Activated naive CD4-positive, alpha-beta T cell treated with Interleukin-2 at 50 U/mL for 16 hours (primary cell): ENCODE measurements at regions not wholly inside any gene's neighbourhood (a gene's known extent, or its start where the extent isn't known, plus 50 kb on each side); places are given as distances from the start of the nearest gene placed in this dataset.
"Not testable (repeated sequence)": the region's sequence is repeated elsewhere in the genome, so short reads cannot be mapped to it uniquely, and the experiment has no call there.

Experiments
- DNase-seq: peaks from one replicate; pipeline ENCODE4 v3.0.0-alpha.2; 2020

DNA sequence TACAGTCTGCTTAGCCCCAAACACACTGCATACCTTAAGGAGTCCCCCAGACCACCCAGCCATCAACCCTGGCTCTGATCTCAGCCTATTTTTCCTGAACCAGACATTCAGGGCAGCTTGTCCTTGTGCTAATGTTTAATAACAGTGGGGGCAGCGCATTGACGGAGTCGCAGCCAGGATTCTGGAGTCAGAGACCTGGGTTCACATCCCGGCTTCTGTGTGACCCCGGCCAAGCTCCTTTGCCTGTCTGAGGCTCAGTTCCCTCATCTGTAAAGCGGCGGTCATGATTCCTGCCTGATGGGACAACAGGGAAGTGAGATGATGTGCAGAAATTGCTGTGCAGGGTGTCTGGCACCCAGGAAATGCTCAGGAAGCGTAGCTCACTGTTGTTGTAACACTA, 63.1 kb downstream of the MATN1 start:
- DNase-seq, result no peak

DNA sequence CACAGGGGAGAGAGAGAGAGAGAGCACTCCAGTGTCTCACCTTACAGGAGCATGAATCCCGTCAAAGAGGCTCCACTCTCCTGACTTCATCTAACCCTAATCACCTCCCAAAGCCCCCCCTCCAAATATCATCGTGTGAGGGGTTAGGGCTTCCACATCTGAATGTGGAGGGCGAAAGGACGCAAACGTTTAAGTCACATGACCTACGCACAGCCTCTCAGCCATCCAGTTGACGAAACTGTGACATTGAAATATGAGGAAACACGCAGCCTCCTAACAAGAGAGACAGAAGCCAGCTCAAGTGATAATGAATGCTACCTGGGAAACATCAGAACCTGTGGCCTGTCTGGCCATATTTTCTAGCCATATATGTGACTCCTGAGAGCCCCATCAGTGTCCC, 63.7 kb downstream of the MATN1 start:
- no peak for DNase-seq

DNA sequence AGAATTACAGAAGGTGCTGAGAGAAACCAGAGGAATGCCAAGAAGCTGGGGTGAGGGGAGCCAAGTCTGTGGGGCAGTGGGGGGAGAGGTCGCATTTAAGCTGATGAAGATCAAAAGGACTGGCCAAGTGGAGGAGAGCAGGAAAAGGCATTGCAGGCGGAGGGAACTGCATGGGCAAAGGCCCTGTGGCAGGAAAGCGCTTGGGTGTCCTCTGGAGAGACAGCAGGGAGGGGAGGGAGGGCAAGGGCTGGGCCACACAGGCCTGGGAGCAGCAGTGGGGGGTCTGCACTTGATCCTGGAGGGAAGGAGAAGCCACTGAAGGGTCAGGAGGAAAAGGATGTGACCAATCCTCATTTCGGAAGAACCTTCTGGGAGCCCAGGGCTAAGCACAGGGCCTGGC, 65.0 kb downstream of the MATN1 start:
- not testable (repeated sequence) for DNase-seq

DNA sequence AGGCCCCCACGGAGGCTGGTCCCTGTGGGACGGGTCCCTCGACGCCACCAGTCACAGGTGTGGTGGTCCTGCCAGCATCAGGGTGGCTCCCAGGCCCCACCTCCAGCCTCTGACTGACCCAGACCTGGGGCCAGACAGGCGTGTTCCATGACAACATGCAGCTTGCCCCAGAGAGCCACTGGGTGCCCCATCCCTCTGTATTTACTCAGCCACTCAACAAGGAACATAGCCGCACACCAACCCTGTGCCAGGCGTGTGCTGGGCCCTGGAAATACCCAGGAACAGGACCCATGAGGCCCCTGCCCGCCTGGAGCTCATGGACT, 65.4 kb downstream of the MATN1 start:
- DNase-seq, result no peak

DNA sequence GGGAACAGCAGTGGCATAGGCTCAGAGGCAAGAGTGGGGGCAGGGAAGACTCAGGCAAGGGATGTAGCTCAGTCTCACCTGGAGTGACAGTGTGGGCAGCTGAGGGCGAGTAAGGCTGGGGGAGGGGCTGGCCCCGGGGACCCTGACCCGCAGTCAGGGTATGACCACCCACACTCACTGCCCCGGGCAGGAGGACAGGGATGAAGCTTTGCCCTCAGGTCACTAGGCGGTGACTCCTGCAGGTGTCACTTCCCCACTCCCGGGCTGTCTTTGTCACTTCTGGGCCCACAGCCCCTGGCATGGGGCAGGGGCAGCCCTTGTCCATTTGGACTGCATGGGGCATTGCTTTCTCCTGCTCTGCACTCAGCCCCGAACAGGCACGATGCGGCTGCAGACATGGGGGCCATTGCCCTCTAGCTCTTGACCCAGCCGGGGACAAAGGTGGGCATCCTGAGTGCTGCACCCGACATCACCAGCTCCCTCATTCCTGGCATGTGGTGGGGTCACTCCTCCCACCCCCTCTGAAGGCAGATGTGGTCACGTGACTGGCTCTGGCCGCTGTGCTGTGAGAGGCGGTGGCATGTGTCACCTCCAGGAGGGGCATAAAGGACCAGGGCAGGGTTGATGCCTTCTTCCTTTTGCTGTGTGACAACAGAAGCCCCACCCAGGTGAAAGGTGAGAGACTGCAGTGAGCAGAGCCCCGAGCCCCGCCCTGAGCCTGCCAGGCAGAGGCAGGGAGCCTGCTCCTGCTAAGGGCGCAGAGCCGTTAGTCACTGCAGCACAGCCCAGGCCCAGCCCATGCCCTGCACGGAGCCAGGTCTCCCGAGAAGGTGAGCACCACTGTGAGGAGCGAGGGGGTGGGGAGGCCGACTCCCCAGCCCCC, 66.0 kb downstream of the MATN1 start:
- no peak for DNase-seq

DNA sequence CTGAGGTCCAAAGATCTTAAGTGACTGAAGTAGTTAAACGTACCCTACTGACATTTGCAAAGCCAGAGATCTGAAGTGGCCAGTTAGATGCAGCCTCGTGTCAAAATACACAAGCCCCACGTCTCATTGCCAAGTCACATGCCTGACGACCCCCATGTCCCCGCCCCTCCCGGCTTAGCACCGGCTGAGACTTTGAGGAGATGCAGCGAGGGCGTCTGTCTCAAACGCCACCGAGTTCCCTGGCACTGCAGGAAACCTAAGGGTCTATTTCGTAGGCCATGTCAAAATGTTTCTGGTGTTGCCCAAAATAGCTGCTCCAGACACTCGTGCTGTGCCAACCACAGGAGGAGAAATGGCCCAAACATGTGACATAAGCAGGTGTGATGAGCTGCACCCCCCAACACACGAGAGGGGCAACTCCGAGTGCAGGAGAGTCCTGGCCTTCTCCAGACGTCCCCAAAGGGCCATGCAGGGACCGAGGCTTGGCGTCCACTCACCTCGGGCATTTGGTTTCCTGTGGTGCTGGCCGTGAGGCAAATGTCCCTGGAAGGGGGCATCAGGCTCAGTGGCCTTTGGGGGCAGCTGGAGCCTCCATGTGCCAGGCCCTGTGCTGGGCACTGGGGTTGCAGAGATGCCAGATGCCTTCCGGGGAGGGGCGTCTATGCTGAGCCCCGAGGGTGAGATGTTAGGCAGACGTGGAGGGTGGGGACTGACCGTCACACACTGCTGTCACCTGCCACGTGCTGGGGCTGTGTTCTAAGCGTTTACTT, 67.0 kb downstream of the MATN1 start:
- DNase-seq, result no peak

DNA sequence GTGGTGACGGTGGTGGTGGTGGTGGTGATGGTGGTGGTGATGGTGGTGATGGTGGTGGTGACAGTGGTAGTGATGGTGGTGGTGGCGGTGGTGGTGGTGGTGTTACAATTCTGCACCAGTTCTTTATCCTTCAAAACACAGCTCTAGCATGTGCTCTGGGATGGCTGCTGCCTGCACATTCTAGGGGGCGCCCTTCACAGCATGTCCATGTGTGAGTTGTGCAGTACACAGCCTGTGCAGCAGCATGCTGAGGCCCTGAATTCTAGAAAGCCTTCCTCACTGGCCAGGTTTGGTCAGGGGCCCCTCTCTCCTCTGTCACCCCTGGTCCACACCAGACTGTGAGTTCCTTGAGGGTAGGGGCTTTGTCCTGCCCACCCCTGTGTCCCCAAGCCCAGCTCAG, 67.7 kb downstream of the MATN1 start:
- no peak for DNase-seq

DNA sequence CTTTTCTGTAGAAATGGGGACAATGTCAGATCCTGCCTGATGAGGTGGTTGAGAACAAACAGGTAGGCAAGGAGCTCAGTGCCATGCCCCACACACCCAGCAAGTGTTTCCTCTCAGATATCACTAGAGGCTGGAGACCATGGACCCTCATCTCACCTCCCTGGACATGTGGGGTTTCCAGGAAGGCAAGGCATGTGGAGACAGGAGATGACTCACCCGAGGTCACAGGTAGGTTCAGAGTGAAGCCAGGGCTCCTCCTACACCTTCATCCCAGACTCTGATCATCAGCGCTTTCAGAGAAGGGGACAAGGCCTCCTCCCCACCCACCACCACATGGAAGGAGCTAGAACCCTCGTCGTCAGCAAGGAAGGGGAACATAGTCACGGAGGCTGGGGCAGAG, 69.2 kb downstream of the MATN1 start:
- DNase-seq, result no peak

DNA sequence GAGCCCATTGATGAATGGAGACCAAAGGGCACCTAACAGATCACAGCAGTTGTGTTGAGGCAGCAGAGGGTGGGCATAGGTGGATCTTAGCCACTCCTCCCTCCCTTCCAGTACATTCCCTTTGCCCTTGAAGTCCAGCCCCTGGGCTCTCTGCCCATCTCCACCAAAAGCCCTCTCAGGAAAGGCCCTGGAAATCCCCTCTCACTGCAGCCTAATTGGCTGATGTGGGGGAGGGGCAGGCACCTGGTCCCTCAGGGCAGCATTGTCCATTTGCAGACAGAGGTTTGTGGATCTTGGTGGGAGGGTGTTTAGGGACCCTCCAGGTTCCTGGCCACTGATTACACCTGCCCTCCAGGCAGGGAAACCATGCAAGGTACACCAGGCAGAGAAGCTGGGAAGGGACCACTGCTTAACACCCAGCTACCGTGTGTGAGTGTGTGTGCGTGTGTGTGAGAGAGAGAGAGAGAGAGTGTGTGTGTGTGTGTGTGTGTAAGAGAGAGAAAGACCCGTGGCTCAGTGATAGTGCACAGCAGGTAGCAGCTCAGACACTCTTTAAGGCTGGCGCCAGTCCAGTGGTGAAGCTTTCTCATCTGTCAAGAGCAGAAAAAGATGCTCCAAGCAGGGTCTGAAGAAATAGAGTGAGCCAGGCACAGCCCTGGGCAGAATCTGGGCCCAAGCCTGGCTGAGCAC, 71.1 kb downstream of the MATN1 start:
- DNase-seq, result no peak

DNA sequence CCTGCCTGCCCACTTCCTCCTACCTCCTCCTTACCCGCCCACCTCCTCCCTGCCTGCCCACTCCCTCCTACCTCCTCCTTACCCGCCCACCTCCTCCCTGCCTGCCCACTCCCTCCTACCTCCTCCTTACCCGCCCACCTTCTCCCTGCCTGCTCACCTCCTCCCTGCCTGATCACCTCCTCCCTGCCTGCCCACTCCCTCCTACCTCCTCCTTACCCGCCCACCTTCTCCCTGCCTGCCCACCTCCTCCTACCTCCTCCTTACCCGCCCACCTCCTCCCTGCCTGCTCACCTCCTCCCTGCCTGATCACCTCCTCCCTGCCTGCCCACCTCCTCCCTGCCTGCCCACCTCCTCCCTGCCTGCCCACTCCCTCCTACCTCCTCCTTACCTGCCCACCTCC, 72.0 kb downstream of the MATN1 start:
- DNase-seq, result not testable (repeated sequence)

DNA sequence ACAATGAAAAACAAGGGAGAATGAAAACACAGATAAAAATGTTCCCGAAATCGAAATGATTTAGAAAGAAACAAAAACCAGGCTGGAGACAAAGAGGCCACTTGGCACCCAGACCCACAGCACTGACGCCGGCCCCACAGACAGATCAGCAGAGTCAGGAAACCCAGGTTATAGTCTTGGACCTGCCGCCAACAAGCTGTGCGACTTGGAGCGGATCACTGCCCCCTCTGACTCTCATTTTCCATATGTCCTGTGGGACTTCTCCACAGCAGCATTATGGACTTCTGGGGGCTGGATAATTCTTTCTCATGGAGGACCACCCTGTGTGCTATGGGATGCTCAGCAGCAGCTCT, 72.4 kb downstream of the MATN1 start:
- DNase-seq, result no peak

DNA sequence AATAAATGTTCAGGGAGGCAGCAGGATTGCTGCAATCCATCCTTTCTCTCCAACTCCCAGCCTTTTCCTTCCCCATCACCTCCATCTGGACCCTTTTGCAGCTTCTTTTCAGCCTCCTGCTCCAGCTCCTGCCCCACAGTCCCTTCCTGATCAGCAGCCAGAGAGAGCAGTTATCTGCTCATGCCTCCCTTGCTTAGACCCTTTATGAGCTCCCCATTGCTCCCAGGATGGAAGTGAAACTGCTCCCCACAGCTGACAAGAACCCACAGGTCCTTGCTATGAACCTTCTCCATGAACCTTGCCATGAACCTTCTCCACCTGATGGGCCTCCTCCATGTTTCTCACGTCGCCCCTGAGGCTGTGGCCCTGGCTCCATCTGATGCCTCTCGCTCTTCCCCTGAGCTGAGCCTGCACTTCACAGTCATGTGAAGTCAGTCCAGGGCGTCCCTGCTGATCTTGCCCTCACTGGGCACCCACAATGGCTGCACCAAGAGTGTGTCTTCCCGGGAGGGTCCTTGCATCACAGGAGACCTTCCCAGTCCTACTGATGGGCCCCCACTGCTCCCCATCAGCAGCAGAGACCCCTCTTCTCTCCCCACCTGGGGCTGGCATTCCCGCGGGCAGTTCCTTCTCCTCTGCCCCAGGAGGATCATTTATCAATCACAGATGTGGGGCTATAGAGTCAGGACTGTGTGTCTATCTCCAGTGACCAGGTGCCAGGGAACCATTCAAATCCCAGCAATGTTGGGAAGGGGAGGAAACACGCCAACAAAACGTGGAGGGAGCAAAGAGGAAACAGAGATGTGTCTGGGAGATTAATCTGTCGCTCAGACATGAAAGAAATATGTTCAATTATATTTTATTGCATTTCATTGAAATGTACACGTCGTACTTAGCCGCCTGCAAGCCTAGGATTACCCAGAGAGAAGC, 73.1 kb downstream of the MATN1 start:
- no peak for DNase-seq

DNA sequence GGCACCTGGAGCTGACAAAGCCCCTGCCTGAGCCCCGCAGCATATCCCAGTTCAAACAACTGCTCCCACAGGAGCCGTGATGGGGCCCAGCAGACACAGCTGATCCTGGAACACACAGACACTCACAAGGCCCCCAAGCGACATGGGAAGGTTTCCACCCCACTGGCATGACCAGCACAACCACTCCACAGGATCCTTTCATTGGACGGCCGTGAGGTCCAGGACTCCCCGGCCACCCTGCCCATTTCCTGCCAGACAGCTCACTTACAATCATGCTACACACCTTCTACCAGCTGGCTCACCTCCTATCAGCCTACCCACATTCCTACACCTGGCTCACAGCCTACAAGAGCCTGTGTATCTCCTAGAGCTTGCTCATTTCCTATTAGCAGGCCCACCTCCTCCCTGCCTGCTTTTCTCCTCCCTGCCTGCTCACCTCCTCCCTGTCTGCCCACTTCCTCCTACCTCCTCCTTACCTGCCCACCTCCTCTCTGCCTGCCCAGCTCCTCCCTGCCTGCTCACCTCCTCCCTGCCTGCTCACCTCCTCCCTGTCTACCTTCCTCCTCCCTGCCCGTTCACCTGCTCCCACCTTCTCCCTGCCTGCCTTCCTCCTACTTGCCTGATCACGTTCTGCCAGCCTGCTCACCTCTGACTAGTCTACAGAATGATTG, 73.9 kb downstream of the MATN1 start:
- DNase-seq, result no peak

DNA sequence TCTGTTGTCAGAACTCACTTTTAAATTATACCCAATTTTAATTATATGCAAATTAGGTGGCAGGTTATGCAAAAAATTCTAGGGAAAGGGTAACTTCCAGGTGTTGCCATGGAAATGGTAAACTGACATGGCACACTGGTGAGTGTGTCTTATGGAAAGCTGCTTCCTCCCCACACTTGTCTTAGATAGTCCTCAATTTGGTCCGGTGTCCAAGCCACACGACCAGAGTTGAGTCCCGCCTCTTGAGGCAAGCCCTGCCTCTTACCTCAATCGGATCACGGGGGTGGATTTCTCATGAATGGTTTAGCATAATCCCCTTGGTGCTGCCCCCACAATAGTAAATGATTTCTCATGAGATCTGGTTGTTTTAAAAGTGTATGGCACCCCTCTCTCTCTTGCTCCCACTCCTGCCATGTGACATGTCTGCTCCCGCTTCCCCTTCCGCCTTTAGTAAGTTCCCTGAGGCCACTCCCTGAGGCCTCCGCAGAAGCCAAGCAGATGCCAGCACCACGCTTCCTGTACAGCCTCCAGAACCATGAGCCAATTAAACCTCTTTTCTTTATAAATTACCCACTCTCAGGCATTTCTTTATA, 74.9 kb downstream of the MATN1 start:
- DNase-seq, result no peak

DNA sequence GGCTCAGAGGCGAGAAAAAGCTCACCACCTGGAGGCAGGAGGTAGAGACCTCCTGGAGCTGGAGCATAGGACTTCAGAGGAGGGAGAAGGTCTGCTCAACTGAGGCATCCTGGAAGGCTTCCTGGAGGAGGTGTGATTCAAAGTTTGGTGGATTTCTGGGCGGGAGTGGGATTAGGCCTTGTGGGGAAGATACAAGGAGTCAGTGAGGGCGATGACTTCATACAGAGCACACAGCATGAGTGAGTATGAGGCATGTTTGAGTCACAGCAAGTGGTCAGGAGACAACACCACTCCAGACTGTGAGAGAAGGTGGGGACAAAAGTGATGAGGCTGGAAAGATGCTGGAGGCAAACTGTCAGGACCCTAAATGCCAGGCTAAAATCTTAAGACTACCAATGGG, 77.6 kb downstream of the MATN1 start:
- DNase-seq, result no peak

DNA sequence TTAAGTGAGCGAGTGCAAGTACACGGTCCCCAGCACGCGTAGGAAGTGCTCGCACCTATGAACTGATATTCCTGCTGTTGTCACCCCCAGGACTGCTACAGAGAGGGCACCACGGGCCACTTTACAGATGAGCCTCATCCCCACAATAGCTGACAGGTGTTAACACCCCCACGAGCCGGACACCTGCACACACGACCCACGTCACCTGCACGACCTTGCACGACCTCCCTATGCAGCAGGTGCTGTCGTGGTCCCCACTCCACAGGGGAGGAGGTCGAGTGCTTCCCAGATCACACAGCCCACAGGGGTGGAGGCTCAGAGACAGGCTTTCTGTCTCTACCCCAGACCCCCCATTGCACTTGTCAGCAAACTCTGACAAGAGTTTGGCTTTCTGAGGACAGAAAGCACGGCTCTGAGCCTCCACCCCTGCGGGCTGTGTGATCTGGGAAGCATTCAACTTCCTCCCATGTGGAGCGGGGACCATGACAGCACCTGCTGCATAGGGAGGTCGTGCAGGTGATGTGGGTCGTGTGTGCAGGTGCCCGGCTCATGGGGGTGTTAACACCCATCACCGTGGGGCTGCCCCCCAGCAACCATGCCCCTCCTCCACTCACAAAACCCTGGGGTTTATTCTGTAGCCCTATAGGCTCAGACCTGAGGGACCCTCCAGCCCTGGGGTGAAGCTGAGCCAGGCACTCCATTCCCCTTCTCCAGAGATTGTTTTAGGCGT, 80.8 kb downstream of the MATN1 start:
- no peak for DNase-seq

DNA sequence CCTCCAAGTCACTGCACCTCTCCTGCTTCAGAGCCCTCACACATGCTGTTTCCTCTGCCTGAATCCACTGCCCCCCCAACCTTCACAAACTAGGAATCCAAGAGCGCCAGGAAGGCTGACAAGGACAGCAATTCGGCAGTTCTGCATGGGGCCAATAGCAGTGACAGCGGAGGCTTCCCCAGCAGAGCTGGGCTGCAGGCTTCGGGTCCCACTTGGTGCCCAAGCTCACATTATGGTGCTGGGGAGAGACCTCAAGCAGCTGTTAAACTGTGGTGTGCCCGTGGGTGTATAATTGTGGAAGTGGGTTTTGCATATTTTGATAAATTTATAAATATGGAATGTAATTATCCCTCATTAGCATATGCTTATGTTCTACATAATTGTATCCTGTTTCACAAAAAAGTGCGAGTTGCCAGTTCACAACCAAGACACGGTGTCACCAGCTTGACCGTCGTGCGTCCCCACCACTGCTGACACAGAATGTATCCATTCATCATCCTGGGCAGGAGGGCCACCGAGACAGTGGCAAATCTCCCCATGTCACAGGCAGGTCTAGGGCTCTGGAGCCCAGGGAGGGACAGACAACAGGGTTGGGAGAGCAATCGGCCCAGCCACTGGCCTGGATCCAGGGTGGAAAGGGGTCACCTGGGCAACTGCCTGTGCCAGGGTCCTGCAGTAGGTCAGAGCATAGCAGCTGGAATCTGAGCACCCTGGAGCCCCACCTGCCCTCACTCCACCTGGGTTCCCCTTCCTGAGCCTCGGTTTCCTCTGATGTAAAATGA, 81.6 kb downstream of the MATN1 start:
- no peak for DNase-seq

DNA sequence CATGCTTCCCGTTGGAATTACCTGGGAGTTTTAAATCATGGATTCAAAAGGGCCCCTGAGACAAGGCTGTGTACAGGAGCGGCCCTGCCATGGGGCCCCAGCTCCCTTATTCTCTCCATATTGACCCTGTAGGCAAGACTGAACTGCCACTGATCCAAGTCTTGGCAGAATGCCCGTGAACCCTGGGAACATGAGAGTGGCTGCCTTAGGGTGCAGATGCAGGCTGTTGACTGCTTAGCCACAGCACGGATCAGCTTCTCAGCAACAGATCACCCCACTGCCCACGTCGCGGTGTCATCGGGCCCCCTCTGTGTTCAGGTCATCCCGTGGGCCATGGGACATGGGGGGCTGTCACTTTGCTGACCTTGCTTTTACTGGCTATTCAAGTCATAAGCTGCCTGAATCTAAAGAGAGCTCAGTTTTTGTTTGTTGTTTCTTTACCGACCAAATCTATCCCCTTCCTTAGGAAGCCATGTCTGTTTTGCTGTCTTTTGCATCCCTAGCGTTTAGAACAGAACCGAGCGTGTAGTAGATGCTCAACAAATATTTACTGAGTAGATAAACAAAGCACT, 83.4 kb downstream of the MATN1 start:
- no peak for DNase-seq

DNA sequence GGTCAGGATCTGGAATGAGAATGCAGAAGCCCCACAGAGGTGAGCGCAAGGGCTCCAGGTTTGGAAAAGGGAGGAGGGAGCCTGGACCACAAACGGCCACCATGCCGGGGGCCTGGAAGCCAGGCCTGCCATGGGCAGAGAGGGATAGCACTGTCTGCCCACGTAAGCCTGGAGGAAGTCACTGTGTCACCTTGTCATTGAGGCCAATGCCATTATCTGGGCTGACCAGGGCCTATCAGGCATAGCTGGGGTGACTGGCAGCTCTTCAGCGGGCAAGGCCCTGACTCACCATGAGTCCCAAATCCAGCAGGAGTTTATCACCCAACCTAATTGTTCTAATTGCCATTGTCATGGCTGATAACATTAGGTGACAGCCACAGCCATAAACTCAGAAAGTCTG, 84.6 kb downstream of the MATN1 start:
- DNase-seq, result no peak

DNA sequence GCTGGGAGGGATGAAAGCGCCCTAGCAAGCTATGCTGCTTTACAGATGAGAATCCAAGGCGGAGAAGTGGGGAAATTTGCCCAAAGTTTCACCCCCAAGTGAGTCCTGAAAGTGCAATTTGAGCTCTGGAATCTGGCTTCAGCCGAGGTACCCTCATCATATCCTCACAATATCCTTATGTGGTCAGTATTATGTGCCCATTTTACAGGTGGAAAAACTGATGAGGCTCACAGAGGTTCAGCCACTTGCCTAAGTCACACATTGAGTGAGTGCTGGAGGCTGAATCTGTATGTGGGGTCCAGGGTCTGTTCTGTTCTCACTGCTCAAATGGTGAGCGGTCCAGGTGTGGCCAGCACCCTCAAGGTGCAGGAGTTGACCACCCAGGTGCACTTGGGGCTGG, 85.3 kb downstream of the MATN1 start:
- DNase-seq, result no peak
